AG10803 (cell line): ENCODE measurements at regions not wholly inside any gene's neighbourhood (a gene's known extent, or its start where the extent isn't known, plus 50 kb on each side); places are given as distances from the start of the nearest gene placed in this dataset.

Source experiments
- DNase-seq: peaks from one replicate; pipeline ENCODE4 v3.0.0; 2010; ENCODE audit warnings: low read depth
- H3K4me3 ChIP-seq: 2 replicates; pipeline ENCODE4 v1.5.1; 2011; ENCODE audit warnings: mild to moderate bottlenecking, low read length, control low read depth
- TF ChIP-seq, protein P1 (sequence below): conservative IDR thresholded peaks from 2 replicates; pipeline ENCODE4 v1.5.1; 2011; ENCODE audit warnings: mild to moderate bottlenecking, low read length, control low read depth, inconsistent platforms

DNA sequence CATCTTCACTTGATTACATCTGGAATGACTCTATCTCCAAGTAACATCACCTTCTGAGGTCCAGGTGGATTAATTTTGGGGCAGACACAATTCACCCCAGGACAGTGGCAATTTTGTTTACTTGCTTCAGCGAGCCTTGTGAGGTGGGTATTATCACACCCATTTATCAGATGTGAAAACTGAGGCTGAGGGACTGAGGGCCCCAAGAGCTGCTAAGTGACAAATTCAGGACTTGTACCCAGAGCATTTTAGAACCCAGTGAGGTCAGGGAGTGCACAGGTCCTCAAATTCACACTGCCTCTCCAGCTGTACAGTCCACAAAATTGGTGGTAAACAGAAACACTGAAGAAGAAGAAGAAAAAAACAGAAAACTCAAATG, 125.2 kb upstream of the PMEPA1 start:
- DNase-seq = no peak
- TF ChIP-seq, protein P1, sequence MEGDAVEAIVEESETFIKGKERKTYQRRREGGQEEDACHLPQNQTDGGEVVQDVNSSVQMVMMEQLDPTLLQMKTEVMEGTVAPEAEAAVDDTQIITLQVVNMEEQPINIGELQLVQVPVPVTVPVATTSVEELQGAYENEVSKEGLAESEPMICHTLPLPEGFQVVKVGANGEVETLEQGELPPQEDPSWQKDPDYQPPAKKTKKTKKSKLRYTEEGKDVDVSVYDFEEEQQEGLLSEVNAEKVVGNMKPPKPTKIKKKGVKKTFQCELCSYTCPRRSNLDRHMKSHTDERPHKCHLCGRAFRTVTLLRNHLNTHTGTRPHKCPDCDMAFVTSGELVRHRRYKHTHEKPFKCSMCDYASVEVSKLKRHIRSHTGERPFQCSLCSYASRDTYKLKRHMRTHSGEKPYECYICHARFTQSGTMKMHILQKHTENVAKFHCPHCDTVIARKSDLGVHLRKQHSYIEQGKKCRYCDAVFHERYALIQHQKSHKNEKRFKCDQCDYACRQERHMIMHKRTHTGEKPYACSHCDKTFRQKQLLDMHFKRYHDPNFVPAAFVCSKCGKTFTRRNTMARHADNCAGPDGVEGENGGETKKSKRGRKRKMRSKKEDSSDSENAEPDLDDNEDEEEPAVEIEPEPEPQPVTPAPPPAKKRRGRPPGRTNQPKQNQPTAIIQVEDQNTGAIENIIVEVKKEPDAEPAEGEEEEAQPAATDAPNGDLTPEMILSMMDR = no peak

DNA sequence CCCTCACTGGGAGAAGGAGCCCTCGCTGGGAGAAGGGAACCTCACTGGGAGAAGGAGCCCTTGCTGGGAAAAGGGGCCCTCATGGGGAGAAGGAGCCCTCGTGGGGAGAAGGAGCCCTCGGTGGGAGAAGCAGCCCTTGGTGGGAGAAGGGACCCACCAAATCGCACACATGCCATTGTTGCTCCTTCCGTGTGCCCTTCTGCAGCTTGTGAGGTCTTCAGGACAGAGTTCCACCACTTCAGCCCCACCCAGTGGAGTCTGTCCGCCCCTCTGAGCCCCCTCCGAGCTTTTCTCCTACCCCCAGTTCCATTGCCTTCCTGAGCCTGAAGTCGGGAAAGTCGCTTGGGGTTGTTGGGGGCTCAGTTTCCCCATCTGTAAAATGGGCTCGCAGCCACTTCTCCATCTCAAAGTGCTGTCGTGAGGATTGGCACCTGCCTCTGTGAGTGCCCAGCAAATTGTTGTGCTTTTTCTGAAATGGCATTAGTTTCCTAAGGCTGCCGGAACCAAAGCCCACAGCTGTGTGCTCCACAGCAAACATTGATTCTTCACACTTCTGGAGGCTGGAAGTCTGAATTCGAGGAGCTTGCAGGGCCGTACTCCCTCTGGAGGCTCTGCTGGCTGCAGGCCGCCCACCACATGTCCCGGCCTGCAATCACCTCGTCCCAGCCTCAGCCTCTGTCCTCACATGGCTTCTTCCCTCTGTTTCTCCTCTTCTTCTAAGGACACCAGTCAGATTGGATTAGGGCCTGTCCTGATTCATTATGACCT, 124.7 kb upstream of the PMEPA1 start:
- H3K4me3 ChIP-seq = no peak overlapping the region
- no peak for DNase-seq
- TF ChIP-seq, protein P1 = no peak

More for the DNA sequence above, 125.2 kb upstream of the PMEPA1 start:
- H3K4me3 ChIP-seq = no peak overlapping the region

DNA sequence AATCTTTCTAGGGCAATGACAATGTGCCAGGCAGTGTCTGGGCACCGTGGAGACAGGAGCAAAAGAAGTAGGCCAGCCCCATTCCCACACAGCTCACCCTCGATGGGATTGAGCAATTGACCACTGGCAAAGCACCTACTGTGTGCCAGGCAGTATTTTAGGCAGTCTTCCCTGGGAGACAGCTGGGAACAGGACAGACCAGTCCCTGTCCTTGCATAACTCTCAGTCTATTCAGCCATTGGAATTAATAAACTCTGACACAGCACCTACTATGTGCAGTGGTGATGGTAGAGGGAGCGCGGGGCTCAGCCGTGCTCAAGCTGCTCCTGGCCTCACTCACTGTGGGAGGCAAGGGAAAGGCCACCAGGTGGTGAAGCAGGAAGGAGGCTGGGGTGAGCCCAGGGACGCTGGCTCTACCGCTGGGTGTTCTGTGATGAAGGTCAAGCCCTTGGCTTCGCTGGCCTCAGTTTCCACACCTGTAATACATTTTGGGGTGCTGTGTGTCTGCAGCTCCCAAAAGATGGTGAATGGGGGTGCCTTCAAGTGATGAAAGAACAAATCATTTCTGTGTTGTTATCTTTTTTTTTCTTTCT, 122.3 kb upstream of the PMEPA1 start:
- no peak for DNase-seq
- TF ChIP-seq, protein P1 = no peak
- no peak overlapping the region for H3K4me3 ChIP-seq

DNA sequence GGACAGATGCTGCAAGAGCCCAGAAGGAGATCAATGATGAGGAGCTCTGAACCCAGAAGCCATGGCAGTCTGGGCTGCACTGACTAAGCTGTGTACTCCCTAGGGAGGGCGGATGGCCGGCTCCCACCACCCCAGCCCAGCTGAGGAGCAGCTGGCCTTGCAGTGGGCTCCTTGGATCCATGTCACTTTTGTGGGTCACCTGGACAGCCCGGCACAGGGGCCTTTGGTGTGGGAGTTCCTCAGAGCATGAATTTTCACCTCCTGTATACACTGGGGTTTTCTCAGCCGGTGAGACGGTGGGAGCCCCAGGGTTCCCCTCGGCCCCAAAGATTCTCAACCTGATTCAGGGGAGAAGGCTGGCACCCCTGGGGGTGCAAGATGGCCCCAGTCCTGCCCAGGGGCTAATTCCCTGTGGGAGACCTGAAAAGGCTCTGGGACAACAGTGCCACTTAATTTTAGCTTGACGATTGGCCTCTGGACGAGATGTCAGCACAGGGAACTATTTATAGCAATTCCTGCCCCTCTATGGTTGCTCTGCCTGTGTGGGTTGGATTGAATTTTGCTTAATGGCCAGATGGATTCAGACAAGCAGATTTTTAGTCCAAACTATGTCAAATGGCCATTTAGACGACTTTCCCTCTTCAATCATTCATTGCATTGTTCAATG, 121.6 kb upstream of the PMEPA1 start:
- H3K4me3 ChIP-seq = no peak overlapping the region
- TF ChIP-seq, protein P1 = no peak
- DNase-seq = no peak

DNA sequence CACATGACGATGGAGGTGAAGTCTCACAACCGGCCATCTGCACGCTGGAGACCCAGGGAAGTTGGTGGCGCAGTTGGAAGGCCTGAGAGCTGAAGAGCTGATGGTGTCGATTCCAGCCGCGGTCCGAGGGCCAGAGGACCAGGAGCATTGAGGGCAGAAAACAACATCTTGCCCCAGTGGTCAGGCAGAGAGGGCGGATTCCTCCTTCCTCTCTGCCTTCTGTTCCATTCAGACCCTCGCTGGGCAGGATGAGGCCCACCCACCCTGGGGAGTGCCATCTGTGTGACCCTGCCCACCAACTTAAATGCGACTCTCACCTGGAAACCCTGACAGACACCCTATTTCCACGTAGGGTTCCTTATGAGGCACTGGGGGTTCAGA, 120.7 kb upstream of the PMEPA1 start:
- TF ChIP-seq, protein P1 = no peak
- H3K4me3 ChIP-seq = no peak overlapping the region
- no peak for DNase-seq

DNA sequence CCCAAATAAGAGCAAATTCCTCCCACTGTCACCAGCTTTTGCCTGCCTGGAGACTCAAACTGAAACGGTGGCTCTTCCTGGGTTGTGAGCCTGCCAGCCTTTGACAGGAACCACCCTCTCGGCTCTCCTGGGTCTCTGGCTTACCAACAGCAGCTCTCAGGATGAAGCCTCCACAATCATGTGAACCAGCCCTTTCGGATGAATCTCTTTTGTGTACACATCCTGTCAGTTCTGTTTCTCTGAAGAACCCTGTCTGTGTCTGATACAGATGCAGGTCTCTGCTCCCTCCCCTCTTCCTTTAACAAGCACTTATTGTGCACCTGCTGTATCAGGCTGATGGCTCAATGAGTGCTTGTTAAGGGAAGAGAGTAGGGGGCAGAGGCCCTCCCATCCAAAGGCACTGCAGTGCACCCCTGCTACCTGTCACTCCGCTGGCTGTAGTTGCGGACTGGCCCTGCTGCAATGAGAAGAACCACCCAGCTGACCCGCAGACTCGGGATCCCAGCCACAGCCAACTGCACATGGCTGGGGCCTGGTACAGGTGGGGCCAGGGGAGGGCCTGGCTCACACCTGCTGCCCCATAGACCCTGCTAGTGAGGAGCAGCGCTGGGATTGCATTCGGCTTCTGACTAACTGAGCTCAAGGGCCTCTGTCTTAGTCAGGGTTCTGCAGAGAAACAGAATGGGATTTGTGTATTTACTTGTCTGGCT, 120.1 kb upstream of the PMEPA1 start:
- TF ChIP-seq, protein P1 = no peak
- DNase-seq = no peak
- H3K4me3 ChIP-seq = no peak overlapping the region
